ENCODE measurements at regions not wholly inside any gene's neighbourhood (a gene's known extent, or its start where the extent isn't known, plus 50 kb on each side); places are given as distances from the start of the nearest gene placed in this dataset.
"Not testable (repeated sequence)": the region's sequence is repeated elsewhere in the genome, so short reads cannot be mapped to it uniquely, and the experiment has no call there.

DNA sequence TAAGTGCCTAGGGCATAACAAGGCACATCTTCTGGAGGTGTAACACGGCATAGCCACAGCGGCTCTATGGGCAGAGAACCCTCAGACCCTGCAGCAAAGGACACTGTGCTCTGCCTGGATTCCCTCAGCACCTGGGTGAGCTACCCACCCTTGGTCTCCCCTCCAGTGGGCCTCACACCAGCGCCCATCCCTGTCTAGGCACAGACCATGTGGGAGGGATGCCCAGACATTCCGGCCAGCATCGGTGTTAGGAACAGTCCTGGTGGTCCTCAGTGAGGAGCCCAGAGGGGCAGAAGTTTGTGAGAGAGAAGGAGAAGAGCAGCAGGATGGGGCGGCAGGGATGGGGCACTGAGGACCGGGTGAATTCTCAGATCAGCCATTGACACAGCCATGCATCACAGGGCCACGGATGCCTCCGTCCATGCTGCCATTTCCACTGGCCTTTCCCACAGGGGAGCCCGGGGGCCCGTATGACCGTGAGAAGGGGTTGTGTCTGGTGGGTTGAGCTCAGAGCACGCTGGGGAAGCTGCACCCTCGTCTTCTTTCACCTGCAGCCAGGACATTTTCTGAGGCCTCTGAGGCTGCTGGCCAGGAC lies 282.7 kb upstream of the SFSWAP start:
- DNase-seq: no peak

DNA sequence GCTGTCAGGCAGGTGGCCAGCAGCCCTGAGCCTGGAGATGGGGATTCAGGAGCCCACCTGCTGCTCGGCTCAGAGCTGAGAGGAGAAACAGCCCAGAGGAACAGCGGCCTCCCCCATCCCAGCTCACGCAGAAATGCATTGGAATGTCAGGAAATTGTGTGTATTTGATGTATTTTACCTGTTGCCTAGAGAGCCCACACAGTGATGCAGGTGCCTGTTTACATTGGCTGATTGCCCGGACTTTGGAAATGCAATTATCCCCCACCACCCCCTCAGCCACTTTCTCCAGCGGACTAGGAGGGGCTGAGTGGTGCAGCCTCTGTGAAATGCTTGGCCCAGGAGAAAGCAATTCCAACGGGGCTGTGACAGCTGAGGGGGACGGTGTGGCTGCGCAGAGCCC lies 281.7 kb upstream of the SFSWAP start:
- DNase-seq: not testable (repeated sequence)

DNA sequence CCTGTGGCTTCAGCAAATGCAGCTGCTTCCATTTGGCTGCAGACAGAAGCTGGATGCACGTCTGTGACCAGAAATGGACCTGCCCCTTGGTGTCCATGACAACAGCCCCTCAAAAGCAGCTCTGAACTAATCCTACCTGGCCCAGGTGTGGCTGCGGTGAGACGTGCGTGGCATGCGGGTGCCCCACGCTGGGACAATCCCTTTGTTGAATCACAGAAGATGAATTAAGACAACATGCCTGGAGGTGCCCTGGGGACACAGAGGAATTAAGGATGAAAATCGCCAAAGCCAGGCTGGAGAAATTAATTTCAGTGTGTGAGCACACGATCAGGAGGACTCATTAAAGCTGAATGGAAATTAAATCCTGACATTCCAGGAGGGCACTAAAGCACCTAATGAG lies 281.2 kb upstream of the SFSWAP start:
- DNase-seq: not testable (repeated sequence)

DNA sequence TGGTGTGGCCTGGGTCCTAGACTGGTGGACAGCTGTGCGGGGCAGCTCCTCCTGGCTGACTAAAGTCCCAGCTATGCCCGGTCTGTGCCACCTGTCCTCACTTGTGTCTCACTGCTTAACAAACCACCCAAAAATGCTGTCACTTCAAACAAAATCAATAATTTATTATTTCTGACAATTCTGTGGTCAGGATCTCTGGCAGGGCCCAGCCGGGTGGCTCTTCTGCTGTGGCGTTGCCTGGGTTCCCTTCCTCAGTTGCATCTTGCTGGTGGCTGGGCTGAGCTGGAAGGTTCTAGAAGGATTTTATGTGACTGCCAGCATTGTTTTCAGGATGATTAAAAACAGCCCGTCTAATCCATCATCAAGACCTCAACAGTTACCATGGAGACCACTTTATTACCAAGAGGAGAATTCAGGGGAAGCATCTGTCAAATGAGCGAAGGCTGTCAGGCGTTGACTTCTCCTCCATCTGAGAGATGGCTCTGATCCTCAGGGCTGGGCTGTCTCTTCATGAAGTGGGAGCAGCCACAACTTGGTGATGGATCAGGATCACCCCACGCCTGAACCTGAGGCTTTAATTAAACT lies 280.6 kb upstream of the SFSWAP start:
- DNase-seq: no peak

DNA sequence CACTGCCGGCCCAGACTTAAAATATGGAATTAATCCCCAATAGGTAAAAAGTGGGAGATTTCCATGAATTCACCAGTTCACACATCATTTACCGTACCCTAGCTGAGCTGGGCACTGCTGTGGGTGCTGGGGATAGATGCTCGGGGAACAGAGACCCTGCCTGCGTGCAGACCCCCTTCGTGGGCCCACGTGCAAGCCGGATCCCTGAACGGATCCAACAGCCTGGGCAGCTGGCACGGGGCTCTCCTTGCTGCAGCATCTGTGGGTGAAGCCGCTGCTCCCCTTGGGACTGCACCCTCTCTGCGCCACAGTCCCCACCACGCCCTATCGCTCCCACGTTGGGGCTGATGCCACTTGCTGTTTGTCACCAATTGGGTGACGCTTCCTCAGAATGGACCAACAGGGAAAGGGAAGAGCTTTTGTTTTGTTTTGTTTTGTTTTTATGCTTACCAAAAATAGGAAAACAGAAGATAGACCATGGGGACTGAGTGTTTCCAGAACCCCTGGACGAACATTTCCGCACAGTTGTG lies 279.7 kb upstream of the SFSWAP start:
- DNase-seq: not testable (repeated sequence)

DNA sequence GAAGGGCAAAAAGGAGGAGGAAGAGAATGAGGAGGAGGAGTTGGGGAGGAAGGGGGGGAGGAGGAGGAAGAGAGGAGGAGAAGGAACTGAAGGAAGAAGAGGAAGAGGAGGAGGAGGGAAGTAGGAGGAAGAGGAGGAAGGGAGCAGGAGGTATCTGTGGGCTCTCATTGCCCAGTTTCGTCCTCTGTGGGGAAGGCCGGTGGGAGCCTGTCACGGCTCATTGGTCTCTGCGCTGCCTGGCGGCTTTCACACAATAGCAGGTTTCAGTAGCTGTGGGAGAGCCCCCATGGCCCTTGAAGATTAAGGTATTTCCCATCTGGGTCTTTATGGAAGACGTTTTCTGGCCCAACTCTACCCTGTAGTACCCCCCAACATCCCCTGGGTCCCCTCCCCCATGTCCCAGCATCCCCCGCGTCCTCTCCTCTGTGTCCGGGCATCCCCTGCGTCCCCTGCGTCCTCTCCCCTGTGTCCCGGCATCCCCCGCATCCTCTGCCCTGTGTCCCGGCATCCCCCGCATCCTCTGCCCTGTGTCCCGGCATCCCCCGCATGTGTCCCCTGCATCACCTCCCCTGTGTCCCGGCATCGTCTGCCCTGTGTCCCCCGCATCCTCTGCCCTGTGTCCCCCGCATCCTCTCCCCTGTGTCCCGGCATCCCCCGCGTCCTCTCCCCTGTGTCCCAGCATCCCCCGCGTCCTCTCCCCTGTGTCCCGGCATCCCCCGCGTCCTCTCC lies 278.2 kb upstream of the SFSWAP start:
- no peak for DNase-seq

DNA sequence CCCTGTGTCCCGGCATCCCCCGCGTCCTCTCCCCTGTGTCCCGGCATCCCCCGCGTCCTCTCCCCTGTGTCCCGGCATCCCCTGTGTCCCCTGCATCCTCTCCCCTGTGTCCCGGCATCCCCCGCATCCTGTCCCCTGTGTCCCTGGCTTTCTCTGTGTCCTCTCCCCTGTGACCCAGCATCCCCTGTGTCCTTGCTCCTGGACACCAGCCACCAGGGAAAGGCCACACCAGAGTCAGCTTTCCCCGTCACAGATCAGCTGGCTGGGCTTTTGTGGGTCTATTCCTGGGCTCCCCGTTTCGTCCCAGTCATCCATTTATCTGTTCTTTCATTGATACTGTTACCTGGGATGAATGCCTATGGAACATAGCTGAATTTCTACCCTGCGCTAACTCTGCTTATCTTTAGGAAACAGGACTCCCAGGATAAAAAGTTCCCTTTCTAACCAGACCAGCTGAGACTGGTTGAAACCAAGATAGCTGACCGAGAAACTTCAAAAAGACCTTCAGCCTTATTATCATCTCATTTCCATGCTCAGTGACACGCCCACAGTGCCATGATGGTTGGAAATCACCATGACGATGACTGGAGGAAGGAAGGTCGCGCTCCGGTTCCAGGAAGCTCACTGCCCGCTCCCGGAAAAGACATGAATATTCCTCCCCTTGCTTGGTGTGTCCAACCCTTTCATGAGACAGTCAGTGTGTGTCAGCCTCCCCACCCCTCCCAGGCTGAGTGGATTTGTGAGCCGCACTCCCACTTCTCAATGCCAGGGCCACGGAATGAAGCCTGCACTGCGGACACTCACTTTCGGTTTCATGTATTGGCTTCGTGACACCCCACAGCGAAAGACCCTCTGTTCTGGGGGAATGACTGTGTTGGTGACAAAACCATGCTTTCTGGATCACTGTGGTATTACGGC lies 276.4 kb upstream of the SFSWAP start:
- peak; percentile 94 for DNase-seq

DNA sequence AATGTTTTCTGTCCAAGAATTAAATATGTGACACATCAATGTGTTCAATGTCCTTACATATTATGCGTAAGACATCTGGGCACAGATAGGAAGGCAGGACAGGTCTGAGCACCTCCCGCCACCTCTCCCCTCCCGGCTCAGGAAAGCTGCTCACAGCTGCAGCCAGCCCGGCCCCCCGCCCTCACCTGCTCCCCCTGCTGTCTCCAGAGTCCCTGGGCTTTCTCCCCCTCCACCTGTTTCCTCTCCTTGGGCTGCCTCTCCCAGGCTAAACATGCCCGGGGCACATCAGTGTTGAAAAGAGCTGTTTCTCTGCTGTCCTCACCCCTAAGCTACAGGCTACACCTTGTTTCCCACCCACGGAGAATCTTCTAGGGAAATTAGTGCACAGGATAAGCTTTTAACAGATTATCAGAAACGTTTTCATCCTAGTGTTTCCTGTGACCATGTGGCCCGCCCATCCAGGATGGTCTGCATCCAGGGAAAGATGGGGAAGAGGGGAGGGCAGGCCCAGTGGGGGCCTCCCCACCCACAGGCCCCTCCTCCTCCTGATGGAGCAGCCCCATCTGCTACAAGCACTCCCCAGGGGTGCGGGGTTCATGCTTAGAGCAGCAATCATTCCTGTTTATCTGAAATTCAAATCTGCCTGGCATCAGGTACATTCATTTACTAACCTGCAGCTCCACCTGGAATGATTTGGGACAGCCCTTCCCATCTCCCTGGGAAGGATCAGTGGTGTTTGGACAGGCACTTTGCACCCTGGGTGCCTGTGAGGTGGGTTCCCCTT lies 273.8 kb upstream of the SFSWAP start:
- no peak for DNase-seq

DNA sequence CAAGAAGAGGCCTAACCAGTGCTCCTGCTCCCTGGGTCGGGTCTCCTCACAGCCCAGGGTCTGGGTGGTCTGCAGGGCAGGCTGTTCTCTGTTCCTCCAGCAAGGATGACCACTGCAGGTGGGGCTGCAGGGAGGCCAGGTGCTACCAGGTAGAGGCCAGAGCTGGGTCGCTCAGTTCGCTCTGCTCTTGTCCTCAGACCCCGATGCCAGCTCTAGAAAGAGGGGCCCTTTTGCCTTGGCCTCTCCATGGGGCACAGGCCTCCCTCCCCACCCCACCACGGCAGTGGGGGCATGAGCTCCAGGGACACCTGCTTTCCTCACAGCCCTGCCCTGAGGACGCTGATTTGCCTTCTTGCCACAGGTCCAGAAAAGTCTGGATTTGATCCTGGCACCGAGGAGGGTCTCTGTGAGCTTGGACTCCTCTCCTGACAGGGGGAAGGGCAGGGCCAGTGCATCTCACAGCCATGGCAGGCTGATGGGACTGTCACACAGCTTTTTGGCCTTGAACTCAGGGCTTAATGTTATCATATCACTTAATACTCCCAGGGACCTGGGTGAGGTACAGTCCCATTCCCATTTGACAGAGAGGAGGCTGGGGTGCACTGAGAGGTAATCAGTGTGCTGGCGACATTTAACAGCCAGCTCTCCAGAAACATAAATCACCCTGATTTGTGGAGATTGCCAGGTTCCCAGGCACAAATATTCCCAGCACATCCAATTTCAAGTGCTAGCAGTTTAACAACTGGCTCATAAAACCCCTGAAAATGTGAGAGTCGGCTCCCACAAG lies 273.0 kb upstream of the SFSWAP start:
- DNase-seq: no peak

DNA sequence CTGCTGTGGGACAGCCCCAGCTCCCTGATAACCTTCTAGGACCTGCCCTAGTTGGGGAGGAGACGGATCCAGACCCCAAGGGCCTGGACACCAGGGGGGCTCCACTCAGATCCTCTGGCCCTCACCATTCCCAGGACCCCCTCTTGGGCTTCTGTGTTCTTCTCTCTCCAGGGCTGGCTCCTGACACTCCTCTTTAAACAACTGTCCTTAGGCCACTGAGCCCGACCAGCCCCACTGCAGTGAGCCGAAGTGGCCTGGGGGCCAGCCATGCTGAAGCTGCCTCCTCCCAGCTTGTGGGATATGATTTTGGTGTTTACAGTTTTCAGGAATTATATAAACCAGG lies 272.4 kb upstream of the SFSWAP start:
- not testable (repeated sequence) for DNase-seq

DNA sequence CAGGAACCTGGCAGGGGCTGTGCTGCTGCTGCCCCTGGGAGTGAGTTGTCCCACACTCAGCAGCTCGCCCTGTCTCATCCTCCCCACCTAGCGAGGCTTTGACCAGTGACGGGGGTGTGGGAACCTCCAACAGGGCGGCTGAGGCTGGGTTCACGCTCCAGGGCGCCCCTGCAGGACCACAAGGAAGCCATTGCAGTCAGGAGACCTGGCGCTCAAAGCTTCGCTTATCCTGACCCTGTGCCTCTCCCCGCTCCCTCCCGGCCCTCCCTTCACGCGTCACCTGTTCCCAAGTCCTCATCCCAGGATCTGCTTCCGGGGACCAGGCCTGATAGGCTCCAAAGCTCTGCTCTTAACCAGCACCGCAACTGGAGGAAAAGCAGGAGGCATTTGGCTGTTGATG lies 272.0 kb upstream of the SFSWAP start:
- DNase-seq: no peak

DNA sequence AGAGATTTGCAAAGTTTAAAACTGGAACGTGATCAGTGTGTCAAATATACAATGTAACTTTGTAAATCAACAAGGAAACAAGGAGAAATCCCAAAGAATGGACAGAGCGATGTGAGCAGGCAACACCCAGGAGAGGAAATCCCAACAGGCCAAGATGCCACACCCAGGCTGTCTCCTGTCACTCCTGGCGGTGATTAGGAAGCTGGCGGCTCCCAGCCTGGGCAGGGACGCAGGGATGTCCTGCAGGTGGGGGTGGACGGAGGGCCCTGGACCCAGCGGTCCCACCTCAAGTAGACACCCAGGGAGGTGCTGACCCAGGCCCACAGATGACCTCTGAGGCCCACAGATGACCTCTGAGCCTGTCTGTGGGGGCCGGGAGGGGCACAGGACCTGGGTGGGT lies 271.1 kb upstream of the SFSWAP start:
- DNase-seq: not testable (repeated sequence)

DNA sequence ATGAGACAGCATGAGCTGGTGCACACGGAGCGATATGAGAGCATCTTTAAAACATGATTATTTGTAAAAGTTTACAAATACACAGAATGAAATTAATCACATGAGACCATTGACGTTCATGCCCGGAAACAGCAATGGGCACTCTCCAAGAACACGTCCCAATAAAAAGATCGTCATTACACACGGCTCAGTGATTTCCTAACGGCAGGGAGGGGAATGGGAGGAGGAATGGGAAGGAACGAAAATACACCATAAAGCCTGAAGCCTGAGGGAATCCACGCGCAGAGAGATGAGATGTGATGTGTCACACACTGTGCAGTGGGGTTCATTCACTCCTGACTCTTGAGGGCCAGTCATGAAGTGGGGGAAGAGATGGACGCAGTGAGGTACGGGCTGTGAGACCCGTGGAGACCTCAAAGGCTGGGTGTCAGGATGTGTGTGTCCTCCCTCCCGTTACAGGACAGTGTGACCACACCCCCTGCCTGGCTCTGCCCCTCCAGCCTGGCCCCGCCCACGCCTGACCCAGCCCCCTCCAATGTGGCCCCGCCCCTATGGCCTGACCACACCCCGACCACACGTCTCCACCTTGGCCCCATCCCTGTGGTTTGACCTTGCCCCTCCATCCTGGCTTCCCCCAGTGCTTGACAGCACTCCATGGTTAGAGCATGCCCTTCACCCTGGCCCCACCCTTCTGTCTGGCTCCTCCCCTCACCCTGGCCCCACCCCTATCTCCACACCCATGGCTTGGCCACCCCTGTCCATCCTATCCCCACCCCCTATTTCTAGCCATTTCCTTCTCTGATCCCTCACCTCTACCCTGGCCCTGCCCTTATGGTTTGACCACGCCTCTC lies 270.5 kb upstream of the SFSWAP start:
- DNase-seq: not testable (repeated sequence)

DNA sequence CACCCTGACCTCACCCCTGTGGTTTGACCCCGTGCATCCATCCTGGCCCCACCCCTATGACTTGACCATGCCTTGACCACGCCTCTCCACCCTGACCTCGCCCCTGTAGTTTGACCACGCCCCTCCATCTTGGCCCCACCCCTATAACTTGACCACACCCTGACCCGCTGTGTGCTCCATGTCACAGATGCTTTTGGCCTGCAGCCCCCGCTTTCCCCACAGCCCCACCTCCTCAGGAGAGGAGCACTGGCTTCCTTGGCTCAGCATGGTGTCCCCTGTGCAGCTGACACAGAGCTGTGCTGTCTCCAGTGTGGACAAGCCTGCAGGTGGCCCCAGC lies 269.9 kb upstream of the SFSWAP start:
- DNase-seq: peak; percentile 94

DNA sequence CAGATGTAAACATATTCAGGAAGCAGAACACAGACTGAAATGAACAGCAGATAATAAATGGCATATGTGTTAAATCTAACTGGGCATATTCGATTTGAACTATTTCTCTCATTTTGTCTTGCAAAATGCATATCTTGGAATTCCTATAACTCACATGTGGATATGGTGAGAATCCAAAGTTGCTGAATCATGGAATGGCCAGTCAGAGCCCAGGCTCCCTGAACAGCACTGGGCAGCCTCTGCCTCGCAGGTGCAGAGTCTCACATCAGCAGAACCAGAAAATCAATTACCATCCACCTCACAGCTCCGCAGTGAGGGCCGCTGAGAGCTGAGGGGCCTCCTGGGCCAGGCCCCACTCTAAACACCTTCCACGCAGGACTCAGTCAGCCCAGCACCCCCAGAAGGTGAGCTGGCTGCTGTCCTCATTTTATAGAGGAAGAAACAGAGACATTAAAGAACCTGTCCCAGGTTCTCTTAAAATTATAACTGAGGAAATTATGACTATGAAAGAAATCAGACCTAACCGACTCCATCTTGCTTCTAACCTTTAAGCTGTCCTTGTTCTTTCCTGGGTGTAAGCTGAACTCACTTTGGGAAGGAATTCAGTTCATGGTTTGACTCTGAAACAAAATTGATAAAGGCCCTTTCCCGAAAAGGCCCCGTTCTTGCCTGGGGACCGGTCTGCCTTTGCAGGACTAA lies 269.1 kb upstream of the SFSWAP start:
- no peak for DNase-seq

DNA sequence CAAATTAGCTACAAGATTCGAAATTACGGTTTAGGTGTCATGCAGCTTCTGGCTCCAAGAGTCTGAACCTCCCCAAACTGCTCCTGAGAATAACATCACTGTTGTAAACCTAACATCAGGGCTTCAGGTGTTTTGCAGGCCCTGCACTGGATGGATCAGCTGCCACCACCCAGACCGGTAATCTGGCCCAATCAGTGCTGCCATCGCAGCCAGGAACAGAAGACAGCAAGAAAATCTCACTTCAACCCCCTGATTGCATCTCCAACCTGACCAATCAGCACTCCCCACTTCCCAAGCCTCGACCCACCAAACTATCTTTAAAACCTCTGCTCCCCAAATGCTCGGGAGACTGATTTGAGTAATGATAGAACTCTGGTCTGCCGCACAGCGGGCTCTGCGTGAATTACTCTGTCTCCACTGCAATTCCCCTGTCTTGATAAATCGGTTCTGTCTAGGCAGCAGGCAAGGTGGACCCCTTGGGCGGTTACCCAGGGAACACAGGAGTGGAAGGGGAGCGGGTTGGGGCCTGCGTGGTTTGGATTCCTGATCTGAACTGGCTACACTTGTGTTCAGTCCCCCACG lies 268.5 kb upstream of the SFSWAP start:
- DNase-seq: no peak

DNA sequence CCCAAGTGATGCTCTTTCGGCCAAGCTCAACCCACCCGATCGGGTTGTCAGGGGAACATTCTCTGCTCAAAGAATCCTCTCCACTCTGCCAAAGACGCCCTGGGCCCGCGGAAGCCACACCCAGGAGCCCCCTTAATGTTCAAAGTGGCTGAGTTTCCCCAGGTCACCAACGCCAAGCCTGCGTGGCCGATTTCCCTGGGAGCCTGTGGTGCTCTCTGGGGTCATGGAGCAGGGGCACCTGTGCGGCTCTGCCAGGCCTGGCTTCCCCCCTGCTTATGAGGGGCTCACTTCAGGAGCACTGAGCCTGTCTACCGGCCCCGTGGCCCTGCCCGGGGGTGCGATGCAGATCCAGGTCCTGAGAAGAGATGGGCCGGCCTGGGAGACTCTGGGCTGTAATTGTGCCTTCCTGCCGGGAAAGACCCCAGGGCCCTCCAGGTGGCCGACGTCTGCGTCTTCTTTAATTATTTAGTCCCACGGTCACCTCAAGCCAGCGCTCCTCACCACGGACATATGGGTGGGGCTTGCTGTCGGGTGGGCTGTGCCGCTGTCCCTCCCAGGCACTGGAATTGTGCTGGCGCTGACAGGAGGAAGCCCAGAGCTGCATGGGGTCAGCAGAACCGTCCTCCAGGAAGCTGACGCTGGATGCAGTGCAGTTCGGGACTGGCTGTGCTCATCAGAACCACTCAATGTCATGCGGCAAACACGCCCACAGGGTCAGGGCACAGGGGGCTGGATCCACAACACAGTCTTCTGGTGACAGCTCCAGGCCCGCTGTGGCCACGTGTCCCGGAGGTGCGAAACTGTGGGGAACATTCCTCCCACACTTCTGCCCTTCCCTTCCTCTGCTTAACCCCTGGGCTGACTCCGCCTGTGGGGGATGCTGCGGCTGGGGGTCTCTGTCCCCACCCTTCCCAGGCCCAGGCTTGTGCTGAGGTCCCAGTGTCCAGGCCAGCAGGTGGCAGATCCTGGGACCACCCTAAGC lies 267.6 kb upstream of the SFSWAP start:
- no peak for DNase-seq

Data from OCI-M1 (cell line).